NCI-H2171 (cell line): ENCODE measurements at regions not wholly inside any gene's neighbourhood (a gene's known extent, or its start where the extent isn't known, plus 50 kb on each side); places are given as distances from the start of the nearest gene placed in this dataset.

Experiments
- DNase-seq: peaks from one replicate; lab custom pipeline; 2025; lab: John Stamatoyannopoulos, UW

GRCh38 chr12:4049298-4050080 is 176.3 kb upstream of the PARP11 start:
- DNase-seq, result no peak

GRCh38 chr12:4047421-4047820 is 174.2 kb upstream of the PARP11 start:
- no peak for DNase-seq

- DNase-seq, result no peak
Measured at GRCh38 chr12:4046495-4046840, 173.3 kb upstream of the PARP11 start.

- DNase-seq, result no peak
Measured at GRCh38 chr12:4045786-4046494, 172.7 kb upstream of the PARP11 start.

GRCh38 chr12:4044736-4045730 is 171.8 kb upstream of the PARP11 start:
- DNase-seq, result no peak

GRCh38 chr12:4044101-4044500 is 170.9 kb upstream of the PARP11 start:
- no peak for DNase-seq

GRCh38 chr12:4041187-4041885 is 168.1 kb upstream of the PARP11 start:
- no peak for DNase-seq

GRCh38 chr12:4039931-4040330 is 166.7 kb upstream of the PARP11 start:
- DNase-seq, result no peak

- DNase-seq, result peak; percentile 39
Measured at GRCh38 chr12:4037747-4038312, 164.6 kb upstream of the PARP11 start.

- DNase-seq, result no peak
Measured at GRCh38 chr12:4036671-4037271, 163.6 kb upstream of the PARP11 start.

GRCh38 chr12:4034921-4035320 is 161.7 kb upstream of the PARP11 start:
- DNase-seq, result no peak

GRCh38 chr12:4032924-4033615 is 159.9 kb upstream of the PARP11 start:
- DNase-seq, result no peak

GRCh38 chr12:4031703-4032291 is 158.6 kb upstream of the PARP11 start:
- no peak for DNase-seq

GRCh38 chr12:4030929-4031702 is 157.9 kb upstream of the PARP11 start:
- peak; percentile 24 for DNase-seq

- DNase-seq, result no peak
Measured at GRCh38 chr12:4027412-4027811, 154.2 kb upstream of the PARP11 start.

- DNase-seq, result no peak
Measured at GRCh38 chr12:4026517-4026916, 153.3 kb upstream of the PARP11 start.

GRCh38 chr12:4026020-4026358 is 152.8 kb upstream of the PARP11 start:
- DNase-seq, result no peak

GRCh38 chr12:4025181-4026019 is 152.2 kb upstream of the PARP11 start:
- no peak for DNase-seq
